ENCODE measurements at regions not wholly inside any gene's neighbourhood (a gene's known extent, or its start where the extent isn't known, plus 50 kb on each side); places are given as distances from the start of the nearest gene placed in this dataset.

DNA sequence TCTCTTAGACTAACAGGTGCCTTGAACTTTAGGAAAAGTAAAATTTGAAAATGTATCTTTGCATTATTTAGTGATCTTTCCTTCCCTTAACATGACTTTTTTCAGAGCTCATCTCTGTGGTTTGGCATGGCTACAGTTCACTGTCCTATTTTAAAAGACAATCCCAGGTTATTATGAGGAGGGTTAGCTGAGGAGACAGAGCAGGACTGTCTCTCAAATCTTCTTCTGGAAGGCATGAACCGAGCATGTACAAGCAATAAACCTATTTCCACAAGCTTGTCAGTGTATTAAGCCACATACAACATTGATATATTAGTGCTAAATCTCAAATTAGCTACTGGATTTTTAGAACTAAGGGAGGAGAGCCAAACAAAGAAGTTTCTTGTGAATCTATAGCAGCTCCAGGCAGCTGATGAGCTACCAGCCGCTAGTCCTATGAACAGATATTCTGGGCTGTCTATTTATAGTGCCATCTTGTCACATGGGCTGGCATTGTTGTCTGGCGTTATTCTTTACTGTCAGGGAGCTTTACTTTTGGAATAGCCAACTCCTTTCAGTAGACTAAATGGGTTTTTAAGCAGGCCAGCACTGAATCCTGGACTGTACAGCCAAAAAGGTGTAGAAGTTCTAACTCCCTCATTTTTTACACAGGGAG, 171.2 kb upstream of the ACTBL2 start:
- Histone ChIP-seq H3K9ac (ENCODE audit: extremely low read depth, low read length, poor library complexity, severe bottlenecking) (no peak overlapping the region), H3K36me3 (ENCODE audit: control insufficient read depth, insufficient read depth, low read length) (no peaks in the 10 kb centered on the region), H3K4me3 (ENCODE audit: low read length) (no peak overlapping the region), H3K9me3 (ENCODE audit: control insufficient read depth, low read length) (no peaks in the 10 kb centered on the region), H3K27ac (ENCODE audit: low read depth, low read length) (no peak overlapping the region), H3K27me3 (ENCODE audit: control insufficient read depth, insufficient read depth, low read length, poor library complexity, severe bottlenecking) (no peaks in the 10 kb centered on the region), H3K4me1 (ENCODE audit: control insufficient read depth, insufficient read depth, low read length) (no peaks in the 10 kb centered on the region)
- H3K36me3 Mint-ChIP-seq (ENCODE audit: low read depth) = no peaks in the 10 kb centered on the region
- H3K4me3 Mint-ChIP-seq = no peak overlapping the region
- H3K27ac Mint-ChIP-seq = no peak overlapping the region
- peaks cover 4% of the 10 kb centered on the region for H3K9me3 Mint-ChIP-seq
- TF ChIP-seq, protein P1, sequence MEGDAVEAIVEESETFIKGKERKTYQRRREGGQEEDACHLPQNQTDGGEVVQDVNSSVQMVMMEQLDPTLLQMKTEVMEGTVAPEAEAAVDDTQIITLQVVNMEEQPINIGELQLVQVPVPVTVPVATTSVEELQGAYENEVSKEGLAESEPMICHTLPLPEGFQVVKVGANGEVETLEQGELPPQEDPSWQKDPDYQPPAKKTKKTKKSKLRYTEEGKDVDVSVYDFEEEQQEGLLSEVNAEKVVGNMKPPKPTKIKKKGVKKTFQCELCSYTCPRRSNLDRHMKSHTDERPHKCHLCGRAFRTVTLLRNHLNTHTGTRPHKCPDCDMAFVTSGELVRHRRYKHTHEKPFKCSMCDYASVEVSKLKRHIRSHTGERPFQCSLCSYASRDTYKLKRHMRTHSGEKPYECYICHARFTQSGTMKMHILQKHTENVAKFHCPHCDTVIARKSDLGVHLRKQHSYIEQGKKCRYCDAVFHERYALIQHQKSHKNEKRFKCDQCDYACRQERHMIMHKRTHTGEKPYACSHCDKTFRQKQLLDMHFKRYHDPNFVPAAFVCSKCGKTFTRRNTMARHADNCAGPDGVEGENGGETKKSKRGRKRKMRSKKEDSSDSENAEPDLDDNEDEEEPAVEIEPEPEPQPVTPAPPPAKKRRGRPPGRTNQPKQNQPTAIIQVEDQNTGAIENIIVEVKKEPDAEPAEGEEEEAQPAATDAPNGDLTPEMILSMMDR (conservative IDR thresholded peaks at IDR 0.05) = no peak
- peaks cover 8% of the 10 kb centered on the region for H3K4me1 Mint-ChIP-seq
- WGBS, 2 experiments (ENCODE audit: insufficient coverage in 1 of 2, insufficient read length in 1 of 2) = 87 to 100% methylated on average over 2 to 3 of the region's 3 CpGs
- H3K27me3 Mint-ChIP-seq (ENCODE audit: insufficient read depth) = no peaks in the 10 kb centered on the region
- no peak for DNase-seq

DNA sequence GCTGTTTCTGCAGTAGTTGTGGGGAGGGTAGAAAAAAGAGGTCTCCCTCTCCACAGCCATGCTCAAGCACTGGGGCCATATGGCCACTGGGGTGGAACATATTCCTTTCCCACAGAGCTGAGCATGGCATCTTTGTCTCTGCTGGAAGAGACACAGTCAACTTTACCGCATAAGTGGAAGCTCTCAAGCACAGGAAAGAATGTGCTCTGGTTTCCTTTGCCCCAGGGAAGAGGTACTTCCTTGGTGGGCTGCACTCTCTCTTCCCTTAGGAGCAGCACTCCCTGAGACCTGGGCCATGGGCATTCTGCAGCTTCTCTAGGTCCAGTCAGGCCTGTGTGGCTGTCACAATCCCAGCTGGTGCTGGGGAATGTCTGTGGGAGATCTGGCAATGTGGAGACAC, 168.5 kb upstream of the ACTBL2 start:
- Histone ChIP-seq H3K36me3 (ENCODE audit: control insufficient read depth, insufficient read depth, low read length) (no peaks in the 10 kb centered on the region), H3K4me3 (ENCODE audit: low read length) (no peak overlapping the region), H3K27me3 (ENCODE audit: control insufficient read depth, insufficient read depth, low read length, poor library complexity, severe bottlenecking) (no peaks in the 10 kb centered on the region), H3K9me3 (ENCODE audit: control insufficient read depth, low read length) (no peaks in the 10 kb centered on the region), H3K9ac (ENCODE audit: extremely low read depth, low read length, poor library complexity, severe bottlenecking) (no peak overlapping the region), H3K4me1 (ENCODE audit: control insufficient read depth, insufficient read depth, low read length) (no peaks in the 10 kb centered on the region), H3K27ac (ENCODE audit: low read depth, low read length) (no peak overlapping the region)
- Mint-ChIP-seq H3K36me3 (ENCODE audit: low read depth) (no peaks in the 10 kb centered on the region), H3K27me3 (ENCODE audit: insufficient read depth) (no peaks in the 10 kb centered on the region), H3K27ac (no peak overlapping the region), H3K9me3 (peaks cover 4% of the 10 kb centered on the region), H3K4me3 (no peak overlapping the region), H3K4me1 (peaks cover 8% of the 10 kb centered on the region)
- no peak for DNase-seq
- WGBS, 2 experiments (ENCODE audit: insufficient coverage in 1 of 2, insufficient read length in 1 of 2) = 80 to 95% methylated on average over 1 of the region's 1 CpG
- TF ChIP-seq, protein P1 (conservative IDR thresholded peaks at IDR 0.05) = no peak

DNA sequence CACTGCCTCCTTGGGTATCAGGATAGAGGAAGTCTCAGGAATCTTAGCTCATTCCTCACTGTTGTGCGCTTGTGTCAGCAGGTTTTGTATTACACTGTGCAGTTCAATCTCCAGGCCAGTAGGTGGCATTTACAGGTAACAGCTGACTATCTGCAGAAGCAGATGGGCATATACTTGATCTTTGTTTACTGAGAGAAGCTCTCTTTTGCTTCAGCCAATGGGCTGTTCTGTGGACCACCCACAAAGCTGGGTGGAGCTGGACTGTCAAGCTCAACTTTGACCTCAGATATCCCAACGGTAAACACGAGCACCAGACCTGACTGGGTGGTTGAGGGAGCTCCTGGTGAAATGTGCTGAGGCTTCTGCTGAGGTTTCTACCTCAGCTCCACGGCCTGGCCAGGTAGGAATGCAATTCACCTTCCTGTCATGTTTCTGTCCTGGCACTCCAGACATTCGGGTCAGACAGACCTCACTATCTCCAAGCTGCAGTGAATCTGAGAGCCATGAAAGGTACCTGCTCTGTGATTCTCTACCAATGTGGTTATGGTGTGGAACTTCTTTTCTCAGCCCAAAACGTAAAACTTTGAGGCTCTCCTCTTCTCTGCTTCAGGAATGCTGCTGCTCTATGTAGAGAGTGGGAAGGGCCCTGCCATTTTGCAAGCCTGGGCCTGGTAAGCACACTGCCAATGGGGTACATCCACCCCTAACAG, 167.9 kb upstream of the ACTBL2 start:
- WGBS, 2 experiments (ENCODE audit: insufficient coverage in 1 of 2, insufficient read length in 1 of 2) = 78 to 83% methylated on average over 4 to 6 of the region's 6 CpGs
- H3K4me3 Mint-ChIP-seq = no peak overlapping the region
- no peak overlapping the region for H3K27ac ChIP-seq (ENCODE audit: low read depth, low read length)
- peak; percentile 85 for DNase-seq
- no peaks in the 10 kb centered on the region for H3K27me3 ChIP-seq (ENCODE audit: control insufficient read depth, insufficient read depth, low read length, poor library complexity, severe bottlenecking)
- TF ChIP-seq, protein P1 (conservative IDR thresholded peaks at IDR 0.05) = peak; percentile 85
- H3K4me1 ChIP-seq (ENCODE audit: control insufficient read depth, insufficient read depth, low read length) = no peaks in the 10 kb centered on the region
- H3K27me3 Mint-ChIP-seq (ENCODE audit: insufficient read depth) = no peaks in the 10 kb centered on the region
- H3K36me3 ChIP-seq (ENCODE audit: control insufficient read depth, insufficient read depth, low read length) = no peaks in the 10 kb centered on the region
- H3K36me3 Mint-ChIP-seq (ENCODE audit: low read depth) = no peaks in the 10 kb centered on the region
- H3K9ac ChIP-seq (ENCODE audit: extremely low read depth, low read length, poor library complexity, severe bottlenecking) = no peak overlapping the region
- H3K9me3 ChIP-seq (ENCODE audit: control insufficient read depth, low read length) = no peaks in the 10 kb centered on the region
- H3K27ac Mint-ChIP-seq = no peak overlapping the region
- no peak overlapping the region for H3K4me3 ChIP-seq (ENCODE audit: low read length)
- peaks cover 4% of the 10 kb centered on the region for H3K9me3 Mint-ChIP-seq
- peaks cover 8% of the 10 kb centered on the region for H3K4me1 Mint-ChIP-seq

All from endodermal cell (in vitro differentiated cells).